GM21576 (cell line): ENCODE measurements at regions not wholly inside any gene's neighbourhood (a gene's known extent, or its start where the extent isn't known, plus 50 kb on each side); places are given as distances from the start of the nearest gene placed in this dataset.
A peak's percentile ranks its signal among the peaks of the same experiment; 100 is the strongest.

Experiments
- ATAC-seq: cut with Tn5 transposase; IDR thresholded peaks from one replicate; pipeline ENCODE4 v1.9.1; 2021; ENCODE audit warnings: mild to moderate bottlenecking, moderate library complexity; ENCODE audit not compliant: unreplicated experiment

GRCh38 chr3:154584974-154585373 is 155.0 kb upstream of the GPR149 start:
- no peak for ATAC-seq

GRCh38 chr3:154584041-154584440 is 154.1 kb upstream of the GPR149 start:
- no peak for ATAC-seq

DNA sequence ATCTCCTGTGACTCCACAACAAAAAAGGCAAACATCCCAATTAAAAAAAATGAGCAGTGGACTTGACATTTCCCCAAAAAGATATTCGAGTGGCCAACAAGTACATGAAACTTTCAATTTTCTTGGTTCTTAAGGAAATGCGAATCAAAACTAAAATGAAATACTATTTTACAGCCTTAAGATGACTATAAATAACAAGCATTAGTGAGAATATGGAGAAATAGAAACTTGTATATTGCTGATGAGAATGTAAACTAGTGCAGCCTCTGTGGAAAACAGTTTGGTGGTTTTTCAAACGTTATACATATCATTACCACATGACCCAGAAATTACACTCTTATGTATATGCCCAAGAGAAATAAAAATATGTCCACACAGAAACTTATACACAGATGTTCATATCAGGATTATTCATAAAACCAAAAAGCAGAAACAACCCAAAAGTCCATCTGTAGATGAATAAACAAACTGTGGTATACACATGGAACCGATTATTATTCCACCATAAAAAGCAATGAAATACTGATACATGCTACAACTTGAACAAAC is 153.2 kb upstream of the GPR149 start:
- no peak for ATAC-seq

DNA sequence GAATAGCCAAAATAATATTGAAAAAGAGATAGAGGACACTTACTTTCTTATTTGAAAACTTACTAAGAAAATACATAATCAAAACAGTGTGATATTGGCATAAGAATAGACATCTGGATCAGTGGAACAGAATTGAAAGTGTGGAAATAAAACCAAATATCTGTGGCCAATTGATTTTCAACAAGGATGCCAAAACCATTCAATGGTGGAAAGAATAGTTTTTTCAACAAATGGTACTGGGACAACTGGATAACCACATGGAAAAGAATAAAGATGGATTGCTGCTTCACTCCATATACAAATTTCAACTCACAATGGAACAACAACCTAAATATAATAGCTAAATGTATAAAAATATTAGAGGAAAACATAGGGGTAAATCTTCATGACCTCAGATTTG is 152.5 kb upstream of the GPR149 start:
- ATAC-seq, result no peak

DNA sequence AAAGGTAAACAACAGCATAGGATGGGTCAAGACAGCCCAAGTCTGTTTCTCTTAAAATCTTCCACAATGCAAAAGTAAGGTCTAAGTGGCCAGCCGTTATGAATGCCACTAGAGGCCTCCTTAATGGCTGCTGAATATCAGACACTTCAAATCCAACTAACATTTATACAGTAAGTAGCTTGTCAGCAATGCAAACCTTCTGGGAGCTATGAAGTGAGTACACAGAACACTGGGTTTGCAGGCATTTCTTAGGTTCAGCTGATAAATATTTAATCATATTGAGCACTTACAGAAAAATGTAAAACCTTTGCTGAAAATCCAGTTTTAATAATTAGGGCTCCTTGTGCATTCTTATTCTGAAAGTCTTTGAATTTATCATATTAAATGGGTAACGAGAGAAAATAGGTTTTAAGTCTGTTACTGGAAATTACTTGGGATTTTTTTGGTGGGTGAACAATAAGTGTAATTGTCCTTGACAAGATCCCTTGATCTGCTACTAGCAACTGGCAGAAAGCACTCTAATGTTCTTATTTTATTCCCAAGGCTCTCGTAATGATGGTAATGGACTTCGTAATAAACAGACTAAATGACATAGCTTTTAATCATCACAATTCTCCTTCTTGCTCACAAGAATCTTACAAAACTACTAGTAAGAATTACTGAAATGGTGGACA is 141.7 kb upstream of the GPR149 start:
- no peak for ATAC-seq

- ATAC-seq, result no peak
These were observed 138.1 kb upstream of the GPR149 start for GRCh38 chr3:154568064-154568463.

GRCh38 chr3:154559623-154560022 is 129.6 kb upstream of the GPR149 start:
- ATAC-seq, result no peak

- ATAC-seq, result no peak
These were observed 122.3 kb upstream of the GPR149 start for GRCh38 chr3:154552338-154552737.

DNA sequence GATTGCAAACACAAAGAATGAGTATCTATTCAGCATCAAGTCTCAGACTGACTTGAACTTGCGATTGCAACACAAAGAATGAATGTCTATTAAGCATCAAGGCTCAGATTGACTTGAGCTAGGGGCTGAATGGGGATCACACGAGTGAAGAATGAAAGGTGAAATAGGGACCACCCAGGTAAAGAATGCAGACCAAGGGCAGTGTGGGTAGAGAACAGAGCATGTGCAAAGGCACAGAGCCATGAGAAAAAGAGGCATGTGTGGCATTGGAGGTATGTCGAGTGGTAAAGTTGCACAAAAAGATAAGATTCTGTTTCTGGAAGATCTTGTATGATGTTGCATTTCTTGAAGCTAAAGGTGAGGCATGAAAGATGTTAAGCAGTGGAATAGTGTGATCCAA is 119.4 kb upstream of the GPR149 start:
- ATAC-seq, result no peak

GRCh38 chr3:154548341-154548740 is 118.4 kb upstream of the GPR149 start:
- peak; percentile 51 for ATAC-seq

DNA sequence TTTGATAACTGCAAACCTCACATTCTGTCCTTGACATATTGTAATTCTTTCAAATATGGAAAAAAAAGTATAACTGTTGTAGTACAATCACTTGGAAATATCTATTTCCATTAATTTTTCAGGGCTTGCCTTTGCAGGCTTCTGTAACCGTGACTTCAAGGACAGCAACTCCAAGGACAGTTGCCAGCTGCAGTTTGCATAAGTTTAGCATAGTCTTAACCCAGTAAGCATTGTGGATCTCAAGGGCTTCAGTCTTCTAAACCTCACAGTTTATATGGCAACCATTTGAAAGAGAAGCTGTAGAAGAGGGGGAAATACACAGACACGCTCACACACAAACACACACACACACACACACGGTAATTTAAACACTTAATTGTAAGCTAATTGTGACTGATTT is 112.8 kb upstream of the GPR149 start:
- ATAC-seq, result no peak

- no peak for ATAC-seq
These were observed 111.1 kb upstream of the GPR149 start for GRCh38 chr3:154540950-154541604.

GRCh38 chr3:154538566-154539360 is 108.8 kb upstream of the GPR149 start:
- ATAC-seq, result no peak

DNA sequence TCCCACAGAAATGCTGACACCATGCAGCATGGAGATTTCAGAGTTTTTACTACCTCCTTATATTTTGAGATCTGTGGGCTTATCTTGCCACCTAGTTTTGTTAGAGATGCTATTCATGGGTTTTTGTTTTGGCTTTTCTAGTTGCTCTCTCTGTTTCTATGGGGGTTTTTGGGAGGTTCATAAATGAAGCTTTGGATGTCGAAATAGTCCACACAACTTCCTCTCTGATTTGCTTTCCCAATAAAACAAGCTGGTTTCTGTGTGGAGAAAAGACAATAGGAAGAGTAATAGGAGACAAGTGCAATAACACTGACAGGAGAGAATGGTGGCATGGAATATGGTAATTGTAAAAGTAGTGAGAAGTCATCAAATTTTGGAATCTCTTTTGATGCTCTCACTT is 106.8 kb upstream of the GPR149 start:
- ATAC-seq, result no peak

- no peak for ATAC-seq
These were observed 92.1 kb upstream of the GPR149 start for GRCh38 chr3:154522036-154522602.

DNA sequence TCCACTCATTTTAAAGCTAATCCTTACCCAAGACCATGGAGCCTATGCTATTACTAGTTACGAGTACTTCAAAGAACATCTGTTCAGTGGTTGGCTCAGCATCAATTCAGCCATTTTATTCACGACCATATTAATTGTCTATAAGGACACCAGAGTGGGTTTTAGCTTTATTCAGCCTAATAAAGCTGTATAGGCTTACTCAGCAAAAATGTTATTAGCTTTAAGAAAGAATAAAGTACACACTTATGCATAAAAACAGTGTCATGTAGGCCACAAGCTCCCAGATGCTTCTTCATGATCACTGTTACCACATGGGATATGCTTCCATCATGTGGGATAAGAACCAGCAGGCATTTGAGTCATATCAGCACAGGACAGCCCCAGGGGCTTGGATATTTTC is 87.4 kb upstream of the GPR149 start:
- ATAC-seq, result no peak

DNA sequence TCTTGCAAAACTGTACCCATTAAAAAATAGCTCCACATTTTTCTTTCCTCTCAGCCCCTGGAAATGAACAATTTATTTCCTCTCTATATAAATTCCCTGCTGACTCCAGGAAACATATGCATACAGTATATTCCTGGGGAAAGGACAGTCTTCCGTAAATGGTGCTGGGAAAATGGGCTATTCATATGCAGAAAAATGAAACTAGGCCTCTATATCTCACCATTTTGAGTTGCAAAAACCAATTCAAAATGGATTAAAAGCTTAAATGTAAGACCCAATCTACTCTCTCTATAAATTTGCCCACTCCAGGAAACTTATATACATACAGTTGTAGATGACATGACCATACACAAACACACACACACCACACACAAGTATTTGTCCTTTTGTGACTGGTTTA is 85.9 kb upstream of the GPR149 start:
- ATAC-seq, result no peak

- no peak for ATAC-seq
These were observed 80.8 kb upstream of the GPR149 start for GRCh38 chr3:154510780-154511179.

- ATAC-seq, result no peak
These were observed 77.7 kb upstream of the GPR149 start for GRCh38 chr3:154507727-154508126.

- ATAC-seq, result no peak
These were observed 67.0 kb upstream of the GPR149 start for GRCh38 chr3:154496978-154497377.

DNA sequence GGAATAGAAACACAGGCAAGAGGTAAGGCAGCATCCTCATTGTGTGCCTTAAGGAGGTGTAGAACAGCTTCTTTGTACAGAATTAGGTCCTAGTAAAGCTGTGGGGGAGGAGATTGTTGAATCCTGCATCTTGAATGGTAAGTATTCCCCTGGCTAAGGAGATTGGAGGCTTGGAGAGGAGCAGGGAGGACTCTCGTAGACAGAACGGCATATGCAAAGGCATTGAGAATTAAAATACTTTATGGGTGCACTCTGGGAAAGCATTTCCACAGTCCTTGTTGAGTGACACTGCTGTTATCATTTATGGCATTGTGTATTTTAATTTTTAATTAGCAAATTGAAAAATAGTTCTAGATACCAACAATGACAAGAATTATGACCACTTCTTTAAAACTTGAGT is 66.5 kb upstream of the GPR149 start:
- ATAC-seq, result no peak
